ENCODE measurements at regions not wholly inside any gene's neighbourhood (a gene's known extent, or its start where the extent isn't known, plus 50 kb on each side); places are given as distances from the start of the nearest gene placed in this dataset.

- DNase-seq (ENCODE audit: low read depth in 2 of 2) = no peak
Observed at GRCh38 chr11:91761406-91762025, 463.1 kb upstream of the FAT3 start.

- no peak for DNase-seq (ENCODE audit: low read depth in 2 of 2)
Observed at GRCh38 chr11:91756829-91757480, 467.7 kb upstream of the FAT3 start.

DNA sequence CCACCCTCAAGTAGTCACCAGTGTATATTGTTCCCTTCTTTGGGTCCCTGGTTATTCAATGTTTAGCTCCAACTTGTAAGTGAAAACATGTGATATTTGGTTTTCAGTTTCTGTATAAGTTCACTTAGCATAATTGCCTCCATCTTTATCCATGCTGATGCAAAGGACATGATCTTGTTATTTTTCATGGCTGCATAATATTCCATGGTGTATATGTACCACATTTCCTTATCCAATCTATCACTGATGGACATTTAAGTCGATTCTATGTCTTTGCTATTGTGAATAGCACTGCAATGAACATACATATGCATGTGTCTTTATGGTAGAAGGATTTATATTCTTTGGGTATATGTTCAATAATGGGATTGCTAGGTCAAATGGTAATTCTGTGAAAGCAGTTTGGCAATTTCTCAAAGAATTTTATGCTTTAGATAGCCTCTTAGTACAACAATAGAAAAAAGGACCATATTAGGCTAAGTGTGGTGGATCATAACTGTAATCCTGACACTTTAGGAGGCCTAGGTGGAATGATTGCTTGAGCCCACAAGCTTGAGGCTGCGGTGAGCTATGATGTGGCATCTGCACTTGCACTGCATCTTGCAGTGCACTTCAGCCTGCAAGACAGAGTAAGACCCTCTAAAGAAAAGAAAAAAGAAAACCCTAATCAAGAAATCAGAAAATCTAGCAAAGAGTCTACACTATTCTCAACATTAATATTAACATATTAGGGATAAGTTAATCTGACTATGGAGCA, 468.5 kb upstream of the FAT3 start:
- DNase-seq (ENCODE audit: low read depth in 2 of 2) = no peak

GRCh38 chr11:91755526-91755925, 469.1 kb upstream of the FAT3 start:
- no peak for DNase-seq (ENCODE audit: low read depth in 2 of 2)

DNA sequence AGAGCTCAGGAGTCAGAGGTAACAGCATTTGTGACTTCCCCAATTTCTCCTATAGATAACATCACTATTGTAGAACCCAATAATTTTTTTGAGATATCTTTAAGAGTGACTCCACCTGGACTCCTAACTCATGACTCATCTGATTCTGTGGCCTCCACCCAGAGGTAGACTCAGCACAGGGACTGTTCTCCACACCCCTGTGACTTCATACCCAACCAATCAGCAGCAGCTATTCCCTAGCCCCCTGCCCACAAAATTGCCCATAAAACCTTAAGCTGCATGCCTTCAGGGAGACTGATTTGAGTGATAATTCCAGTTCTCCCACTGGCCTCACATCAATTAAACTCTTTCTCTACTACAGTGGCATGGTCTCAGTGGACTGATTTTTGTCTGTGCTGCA, 475.4 kb upstream of the FAT3 start:
- DNase-seq (ENCODE audit: low read depth in 2 of 2) = no peak

DNA sequence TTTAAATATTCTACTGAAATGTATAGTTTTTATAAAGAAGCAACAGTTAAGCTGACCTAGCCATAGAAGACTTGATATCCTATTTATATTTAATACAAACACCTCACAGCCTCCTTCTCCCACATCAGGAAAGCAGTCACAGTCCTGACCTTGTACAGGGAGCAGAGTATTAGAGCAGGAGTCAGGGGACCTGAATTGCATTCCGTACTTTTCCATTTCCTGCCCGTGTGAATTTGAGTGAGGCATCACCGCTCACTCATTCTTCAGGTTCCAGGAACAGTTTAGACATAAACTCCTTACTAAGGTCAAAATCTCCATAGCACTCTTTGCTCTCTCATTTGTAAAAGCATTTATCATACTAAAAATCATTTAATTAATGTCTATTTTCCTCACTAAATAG, 482.5 kb upstream of the FAT3 start:
- no peak for DNase-seq (ENCODE audit: low read depth in 2 of 2)

DNA sequence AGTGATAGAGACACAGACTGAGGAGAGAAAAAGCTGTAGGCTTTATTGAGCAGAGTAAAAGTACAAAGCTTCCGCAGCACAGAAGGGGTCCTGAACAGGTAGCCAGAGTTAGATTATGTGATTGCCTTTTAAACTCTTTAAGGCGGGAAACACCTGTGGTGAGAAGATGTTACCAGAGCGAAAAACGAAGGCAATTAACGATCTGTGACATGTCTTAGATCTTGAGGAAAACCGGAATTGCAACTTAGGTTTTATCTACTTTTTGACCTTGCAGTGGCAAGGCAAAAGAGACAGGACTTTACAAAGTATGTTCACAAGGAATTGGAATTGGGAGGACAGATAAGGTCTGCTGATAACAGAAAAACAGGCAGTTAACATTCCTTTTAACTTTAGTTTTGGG, 493.6 kb upstream of the FAT3 start:
- DNase-seq (ENCODE audit: low read depth in 2 of 2) = no peak

DNA sequence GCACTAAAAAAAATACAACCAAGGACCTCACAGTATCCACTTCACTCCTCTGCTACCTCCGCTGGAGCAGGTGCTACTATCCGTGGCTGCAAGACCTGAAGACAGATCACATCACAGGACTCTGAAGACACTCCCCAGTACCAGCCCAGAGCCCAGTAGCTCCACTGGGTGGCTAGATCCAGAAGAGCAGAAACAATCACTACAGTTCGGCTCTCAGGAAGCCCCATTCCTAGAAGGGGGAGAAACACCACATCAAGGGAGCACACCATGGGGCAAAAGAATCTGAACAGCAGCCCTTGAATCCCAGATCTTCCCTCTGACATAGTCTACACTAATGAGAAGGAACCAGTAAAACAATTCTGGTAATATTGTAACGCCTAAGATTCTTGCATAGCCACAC, 494.0 kb upstream of the FAT3 start:
- no peak for DNase-seq (ENCODE audit: low read depth in 2 of 2)

GRCh38 chr11:91730057-91730456, 494.6 kb upstream of the FAT3 start:
- no peak for DNase-seq (ENCODE audit: low read depth in 2 of 2)

GRCh38 chr11:91717169-91717568, 507.4 kb upstream of the FAT3 start:
- no peak for DNase-seq (ENCODE audit: low read depth in 2 of 2)

GRCh38 chr11:91707652-91708482, 516.8 kb upstream of the FAT3 start:
- no peak for DNase-seq (ENCODE audit: low read depth in 2 of 2)

GRCh38 chr11:91703042-91703441, 521.6 kb upstream of the FAT3 start:
- no peak for DNase-seq (ENCODE audit: low read depth in 2 of 2)

GRCh38 chr11:91700854-91701253, 523.8 kb upstream of the FAT3 start:
- no peak for DNase-seq (ENCODE audit: low read depth in 2 of 2)

DNA sequence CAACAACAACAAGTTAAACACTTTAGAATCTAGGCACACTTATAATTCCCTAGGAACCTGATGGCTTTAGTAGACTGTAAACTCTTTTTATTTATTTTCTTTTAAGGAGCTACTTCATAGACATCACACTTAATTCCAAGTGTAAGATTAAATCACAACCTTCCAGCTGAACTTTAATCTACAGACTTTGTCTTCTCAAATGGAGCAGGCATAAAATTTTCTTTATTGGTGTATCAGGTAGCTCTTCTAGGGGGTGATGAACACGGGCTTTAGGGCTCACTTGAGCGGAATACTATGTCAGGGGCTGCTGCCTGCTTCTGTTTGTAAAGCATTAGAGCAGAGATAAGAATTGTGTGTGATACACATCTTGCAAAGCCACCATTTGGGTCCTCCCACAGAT, 525.8 kb upstream of the FAT3 start:
- no peak for DNase-seq (ENCODE audit: low read depth in 2 of 2)

DNA sequence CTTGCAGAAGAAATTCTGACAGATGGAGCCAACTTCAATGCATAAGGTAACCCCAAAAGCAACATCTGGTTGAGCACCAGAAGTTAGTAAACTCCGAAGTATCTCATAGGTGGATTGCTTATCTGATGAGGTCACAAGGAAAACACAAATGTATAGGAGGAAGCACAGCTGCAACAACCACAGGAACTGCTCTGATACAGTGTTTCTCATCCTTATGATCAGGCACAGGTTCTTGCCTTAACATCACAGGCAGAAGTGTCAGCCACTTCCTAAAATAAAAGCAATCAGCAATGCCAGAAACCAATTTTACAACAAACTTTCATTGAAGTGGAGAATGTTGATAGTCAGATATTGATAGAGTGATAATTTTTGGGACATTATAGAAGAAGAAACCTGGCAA, 530.3 kb upstream of the FAT3 start:
- no peak for DNase-seq (ENCODE audit: low read depth in 2 of 2)

DNA sequence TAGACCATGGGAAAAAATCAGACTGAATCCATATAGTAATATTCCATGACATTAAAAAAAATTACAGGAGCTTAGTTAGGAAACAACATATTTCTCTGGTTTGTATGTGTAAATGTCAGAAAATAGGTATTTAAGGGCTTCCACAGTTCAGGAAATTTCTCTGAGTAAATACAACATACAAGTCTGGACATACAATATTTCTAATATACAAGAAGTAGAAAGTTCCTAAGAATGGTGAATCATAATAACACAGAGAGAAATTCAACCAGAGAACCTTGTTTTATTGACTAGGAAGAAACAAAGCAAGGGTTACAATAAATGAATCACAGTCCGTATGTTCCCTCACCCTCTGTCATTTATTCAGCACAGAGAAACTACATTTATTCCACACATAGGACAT, 532.7 kb upstream of the FAT3 start:
- DNase-seq (ENCODE audit: low read depth in 2 of 2) = no peak

GRCh38 chr11:91688672-91689071, 535.9 kb upstream of the FAT3 start:
- DNase-seq (ENCODE audit: low read depth in 2 of 2) = no peak

DNA sequence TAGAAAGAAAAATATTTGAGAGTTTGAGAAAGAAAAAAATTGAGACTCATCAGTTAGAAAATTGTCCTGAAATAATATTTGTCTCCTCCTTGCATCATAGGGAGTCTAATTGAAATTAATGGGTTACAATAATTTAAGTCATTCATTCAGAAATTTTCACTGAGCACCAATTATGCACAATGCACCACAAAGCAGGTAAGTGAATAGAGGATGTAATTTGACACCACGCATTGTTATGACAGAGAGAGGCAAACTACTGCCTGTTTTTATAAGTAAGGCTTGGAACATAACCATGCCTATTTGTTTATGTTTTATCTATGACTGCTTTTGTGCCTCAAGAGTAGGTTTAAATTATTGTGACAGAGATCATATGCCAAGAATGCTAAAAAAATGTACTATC, 537.9 kb upstream of the FAT3 start:
- DNase-seq (ENCODE audit: low read depth in 2 of 2) = no peak

DNA sequence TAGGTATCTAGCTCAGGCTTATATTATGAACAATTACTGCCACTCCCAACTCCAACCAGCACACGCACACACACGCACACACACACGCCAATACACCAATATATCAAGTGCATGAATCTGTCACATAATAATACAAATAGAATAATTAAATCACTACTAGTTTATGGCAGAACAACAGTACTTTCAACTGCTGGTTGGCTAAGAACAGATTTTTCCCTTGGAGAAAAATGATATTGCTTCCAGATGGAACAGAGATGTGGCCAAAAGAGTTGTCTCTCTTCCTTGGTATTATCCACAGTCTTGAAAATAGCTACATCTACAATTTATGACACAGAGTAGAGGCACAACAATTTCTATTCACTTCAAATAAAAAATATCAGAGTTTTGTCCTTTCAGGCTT, 538.3 kb upstream of the FAT3 start:
- no peak for DNase-seq (ENCODE audit: low read depth in 2 of 2)

DNA sequence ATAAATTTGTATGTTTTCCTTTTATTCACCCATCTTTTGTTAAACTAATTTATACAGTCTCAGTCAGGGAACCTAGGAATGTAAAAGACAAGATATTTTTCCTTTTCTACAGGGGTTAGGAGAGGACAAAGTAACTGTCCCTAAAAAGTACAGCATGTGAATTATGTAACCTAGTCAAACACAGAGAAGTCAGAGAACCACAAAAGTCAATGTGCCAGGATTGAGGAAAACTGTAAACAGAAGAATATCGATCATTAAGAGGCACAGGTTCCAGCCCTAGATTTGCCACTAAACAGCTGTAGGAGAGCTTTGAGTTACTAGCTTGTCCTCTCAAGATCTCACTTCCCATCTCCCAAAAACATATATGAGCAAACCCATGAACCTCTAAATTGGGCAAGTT, 550.9 kb upstream of the FAT3 start:
- no peak for DNase-seq (ENCODE audit: low read depth in 2 of 2)

GRCh38 chr11:91664521-91664920, 560.1 kb upstream of the FAT3 start:
- DNase-seq (ENCODE audit: low read depth in 2 of 2) = no peak

DNA sequence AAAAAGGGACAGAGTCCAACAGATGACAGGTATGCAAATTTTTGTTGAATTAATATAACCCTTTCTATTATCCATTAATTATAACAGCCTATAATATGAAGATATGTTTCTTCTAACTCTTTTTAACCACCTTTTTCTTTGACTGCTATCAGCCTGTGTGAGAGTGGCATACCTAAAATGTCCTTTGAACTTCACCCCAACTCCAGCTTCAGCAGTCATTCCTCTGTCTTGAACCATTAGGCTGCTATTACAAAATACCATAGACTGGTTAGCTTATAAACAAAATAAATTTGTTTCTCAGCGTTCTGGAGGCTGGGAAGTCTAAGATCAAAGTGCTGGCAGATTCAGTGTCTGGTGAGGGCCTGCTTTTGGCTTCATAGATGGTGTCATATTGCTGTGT, 564.6 kb upstream of the FAT3 start:
- DNase-seq (ENCODE audit: low read depth in 2 of 2) = no peak
